NCI-H1694 (cell line): ENCODE measurements at regions not wholly inside any gene's neighbourhood (a gene's known extent, or its start where the extent isn't known, plus 50 kb on each side); places are given as distances from the start of the nearest gene placed in this dataset.

ENCODE experiments used
- DNase-seq: peaks from one replicate; lab custom pipeline; 2025; lab: John Stamatoyannopoulos, UW

DNA sequence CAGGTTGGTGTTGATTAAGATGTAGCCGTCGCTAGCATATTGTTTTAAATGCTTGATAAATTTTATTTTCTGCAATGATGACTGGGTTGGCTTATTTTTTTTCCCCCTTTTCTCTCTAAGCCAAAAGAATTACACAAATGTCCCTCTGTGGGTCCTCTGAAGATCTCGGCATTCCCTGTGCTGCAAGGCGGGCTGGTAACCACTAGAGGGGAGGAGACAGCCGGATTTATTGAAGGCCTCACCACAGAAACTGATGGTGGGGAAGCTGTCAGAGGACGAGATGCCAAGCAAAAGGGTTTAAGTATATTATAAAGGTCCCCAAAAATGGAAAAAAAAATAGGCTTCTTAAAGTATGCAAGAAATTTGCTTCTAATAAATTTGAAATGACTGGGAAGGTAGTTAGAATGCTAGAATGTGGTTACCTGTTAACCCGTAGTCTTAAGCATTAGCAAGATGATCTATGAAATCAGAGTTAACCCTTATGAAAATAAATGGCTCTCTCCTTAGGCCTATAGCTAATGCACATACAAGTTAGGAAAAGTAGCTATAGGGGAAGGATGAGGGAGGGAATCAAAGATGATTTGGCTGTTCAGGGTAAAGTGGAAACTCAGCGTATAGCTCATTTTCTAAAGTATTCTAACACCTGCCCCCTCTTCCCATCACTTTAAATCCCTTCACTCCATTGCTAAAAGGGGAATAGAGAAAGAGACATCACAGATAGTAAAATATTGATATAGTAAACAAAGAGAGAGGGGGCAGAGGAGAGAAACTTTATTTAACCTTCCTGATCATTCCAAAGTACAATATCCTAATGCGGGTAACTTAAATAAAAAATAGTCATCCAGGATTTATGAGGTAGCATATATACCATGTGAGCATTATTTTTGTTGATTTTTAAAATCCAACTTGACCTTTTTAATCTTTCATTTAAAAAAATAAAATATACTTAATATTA, 894.5 kb upstream of the POU3F3 start:
- DNase-seq: peak; percentile 6

- no peak for DNase-seq
These were observed 893.8 kb upstream of the POU3F3 start for GRCh38 chr2:103960129-103960513.

GRCh38 chr2:103960951-103961350, 893.0 kb upstream of the POU3F3 start:
- DNase-seq: no peak

GRCh38 chr2:103961862-103962261, 892.1 kb upstream of the POU3F3 start:
- no peak for DNase-seq

DNA sequence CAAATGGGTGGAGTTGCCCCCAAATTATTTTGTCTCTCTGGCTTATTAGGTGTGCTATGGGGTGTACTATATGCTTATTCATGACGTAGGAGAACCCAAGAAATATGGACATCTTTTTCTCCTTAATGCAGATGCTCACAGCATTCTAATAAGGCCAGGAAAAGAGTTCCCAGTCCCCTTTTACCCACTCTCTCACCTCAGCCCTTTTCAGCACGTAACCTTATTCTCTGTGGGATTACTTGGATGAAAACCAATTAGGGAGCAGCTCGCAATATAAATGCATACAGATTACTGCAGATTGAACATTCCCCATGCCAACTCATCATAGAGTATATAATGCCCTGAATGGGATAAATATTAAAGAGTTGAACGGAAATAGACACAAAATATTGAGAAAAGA, 891.2 kb upstream of the POU3F3 start:
- DNase-seq: no peak

- no peak for DNase-seq
These were observed 890.7 kb upstream of the POU3F3 start for GRCh38 chr2:103963146-103963725.

GRCh38 chr2:103977241-103977640, 876.7 kb upstream of the POU3F3 start:
- DNase-seq: no peak

GRCh38 chr2:103977668-103978067, 876.2 kb upstream of the POU3F3 start:
- no peak for DNase-seq

DNA sequence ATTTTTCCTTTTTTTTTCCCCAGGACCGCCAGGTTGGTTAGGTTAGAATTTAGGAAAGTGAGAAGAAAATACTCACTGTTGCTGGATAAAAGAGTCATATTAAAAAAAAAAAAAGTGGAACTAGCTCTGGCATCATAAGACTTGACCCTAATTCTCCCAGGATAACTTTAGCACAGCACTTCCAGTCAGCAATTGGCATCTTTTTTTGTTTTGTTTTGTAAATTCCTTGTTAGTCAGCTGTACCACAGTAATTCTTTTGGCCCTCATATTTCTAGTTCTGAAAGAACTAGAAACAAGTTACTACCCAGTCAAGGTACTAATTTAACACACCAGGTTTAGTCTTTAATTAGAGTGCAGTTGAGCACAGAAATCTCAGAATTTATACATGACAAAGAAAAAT, 873.5 kb upstream of the POU3F3 start:
- no peak for DNase-seq

GRCh38 chr2:103982691-103983090, 871.2 kb upstream of the POU3F3 start:
- DNase-seq: no peak

- no peak for DNase-seq
These were observed 867.9 kb upstream of the POU3F3 start for GRCh38 chr2:103986001-103986400.

- DNase-seq: no peak
These were observed 862.3 kb upstream of the POU3F3 start for GRCh38 chr2:103991591-103991990.

- DNase-seq: no peak
These were observed 849.1 kb upstream of the POU3F3 start for GRCh38 chr2:104004821-104005220.

GRCh38 chr2:104016801-104017200, 837.1 kb upstream of the POU3F3 start:
- no peak for DNase-seq

DNA sequence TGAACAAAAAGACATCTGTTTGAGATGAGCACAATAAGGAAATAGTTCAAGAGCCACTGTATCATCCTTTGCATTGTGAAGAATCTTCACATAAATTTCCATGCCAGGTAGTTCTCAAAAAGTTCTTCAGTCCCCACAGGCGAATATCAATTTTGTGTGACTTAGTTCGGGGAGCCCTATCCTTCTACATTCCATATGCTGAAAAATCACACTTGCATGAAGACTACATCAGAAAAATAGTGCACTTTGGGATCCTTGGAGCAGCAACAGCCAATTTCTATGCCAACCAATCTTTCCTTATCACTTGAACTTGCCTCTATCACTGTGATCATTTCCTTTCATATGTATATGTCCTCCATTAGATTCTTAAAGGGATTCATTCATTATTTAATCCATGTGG, 830.6 kb upstream of the POU3F3 start:
- no peak for DNase-seq

DNA sequence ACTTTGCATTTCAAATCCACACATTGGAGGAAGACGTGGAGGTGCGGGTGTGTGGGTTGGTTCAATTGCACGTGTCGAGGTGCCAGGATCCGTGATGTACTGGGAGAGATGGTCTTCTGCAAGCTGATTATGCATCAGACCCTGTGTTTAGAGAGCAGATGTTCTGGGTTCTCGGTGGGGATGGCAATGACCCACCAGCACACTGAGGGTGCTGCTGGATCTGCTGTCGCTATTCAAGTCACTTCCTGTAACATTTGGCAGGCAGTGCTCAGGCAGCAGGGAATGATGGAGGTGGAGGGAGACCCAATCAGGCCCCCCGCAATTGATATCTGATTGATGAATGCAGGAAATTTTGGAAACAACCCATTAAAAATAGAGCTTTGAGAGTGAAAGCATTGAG, 830.1 kb upstream of the POU3F3 start:
- no peak for DNase-seq

- DNase-seq: no peak
These were observed 828.6 kb upstream of the POU3F3 start for GRCh38 chr2:104025295-104025694.

DNA sequence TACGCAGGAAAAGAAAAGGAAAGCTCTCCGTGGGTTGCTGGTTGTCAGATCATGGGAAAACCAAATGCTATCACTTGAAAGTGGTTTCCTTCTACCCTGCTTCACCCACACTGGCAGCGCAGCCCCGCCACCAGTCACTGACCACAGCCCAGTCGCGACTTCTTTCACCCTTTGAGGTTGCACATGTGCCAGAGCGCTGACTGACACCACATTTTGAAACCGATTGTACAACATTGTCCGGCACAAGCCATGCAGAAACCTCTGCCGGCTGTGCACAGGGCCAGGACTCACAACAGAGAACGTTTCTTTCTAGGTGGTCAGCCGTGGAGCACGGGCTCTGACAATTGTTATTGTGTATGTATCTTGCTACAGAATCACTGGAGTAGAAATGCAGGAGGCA, 827.2 kb upstream of the POU3F3 start:
- no peak for DNase-seq

- DNase-seq: no peak
These were observed 826.6 kb upstream of the POU3F3 start for GRCh38 chr2:104027321-104027720.

DNA sequence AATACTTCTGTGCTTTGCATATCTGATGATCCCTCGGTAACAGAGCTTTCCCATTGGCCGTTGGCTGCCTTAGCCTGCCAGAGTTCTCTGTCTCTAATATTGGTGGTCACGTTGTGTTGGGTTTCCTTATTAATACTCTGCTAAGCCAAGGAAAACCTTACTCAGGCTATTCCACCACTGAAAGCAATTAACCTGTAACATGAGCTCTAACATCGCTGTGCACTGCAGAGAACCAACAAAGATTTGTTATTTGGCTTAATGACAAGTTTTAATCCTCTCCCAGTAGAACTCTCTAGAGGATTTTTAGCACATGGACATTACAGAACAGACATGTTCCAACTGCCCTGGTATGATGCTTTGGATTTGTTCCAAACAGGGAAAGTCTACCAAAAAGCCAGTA, 825.9 kb upstream of the POU3F3 start:
- DNase-seq: no peak

DNA sequence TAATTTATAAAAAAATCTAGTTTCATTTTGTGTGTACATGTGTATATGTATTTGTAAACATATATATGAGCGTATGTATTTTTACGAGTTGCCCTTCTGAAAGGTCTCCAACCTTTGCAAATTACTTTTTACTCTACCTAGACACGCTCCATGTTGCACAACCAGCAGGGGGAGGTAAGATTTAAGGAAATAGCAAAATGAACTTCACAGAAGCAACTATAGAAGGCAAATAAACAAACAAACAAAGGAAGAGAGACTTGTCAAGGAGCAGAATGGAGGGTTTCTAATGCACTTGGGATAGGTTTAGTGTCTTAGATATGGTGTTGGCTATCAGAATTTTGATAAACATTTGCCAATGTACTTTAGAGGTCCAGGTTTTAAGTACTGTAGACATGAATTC, 820.5 kb upstream of the POU3F3 start:
- no peak for DNase-seq

DNA sequence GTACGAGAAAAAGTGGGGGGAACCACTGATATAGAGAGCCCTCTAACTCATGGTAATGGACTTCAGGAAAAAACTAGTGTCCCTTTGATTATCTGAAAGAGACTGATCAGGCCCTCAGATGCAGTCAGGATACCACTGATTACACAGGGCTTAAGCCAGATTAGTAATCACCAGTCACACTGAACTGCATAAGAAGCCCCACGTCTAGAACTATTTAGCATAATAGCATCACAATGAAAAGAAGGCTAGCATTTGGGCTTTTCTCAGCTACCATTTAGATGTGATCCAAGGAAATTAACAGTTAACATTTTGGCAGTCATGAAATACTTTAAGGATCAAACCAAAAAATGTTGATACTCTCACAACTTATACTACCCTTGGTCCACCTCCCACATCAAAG, 813.1 kb upstream of the POU3F3 start:
- no peak for DNase-seq

DNA sequence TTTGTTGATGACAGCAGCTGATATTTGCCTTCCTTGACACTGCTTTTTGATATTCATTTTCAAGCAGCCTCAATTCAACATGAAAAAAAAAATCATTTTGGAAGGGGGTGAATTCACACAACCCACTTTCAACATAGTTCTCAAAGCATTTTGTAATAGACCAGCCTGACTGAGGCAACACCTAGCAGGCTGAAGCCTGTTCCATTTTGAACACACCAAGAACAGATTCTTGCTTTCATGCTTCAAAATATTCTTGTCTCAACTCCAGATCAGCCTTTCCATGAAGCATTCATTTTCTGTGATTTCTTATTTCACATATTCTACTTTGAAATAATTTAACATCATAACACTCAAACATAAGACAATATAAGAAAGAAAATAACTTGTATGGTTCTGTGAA, 812.6 kb upstream of the POU3F3 start:
- no peak for DNase-seq

- DNase-seq: no peak
These were observed 810.1 kb upstream of the POU3F3 start for GRCh38 chr2:104043864-104044263.
